Colonic mucosa (tissue), 4 donors: ENCODE measurements at regions not wholly inside any gene's neighbourhood (a gene's known extent, or its start where the extent isn't known, plus 50 kb on each side); places are given as distances from the start of the nearest gene placed in this dataset.

Experiments
- DNase-seq: peaks from one replicate; pipeline ENCODE4 v3.0.0-alpha.2; 2020
- H3K27ac ChIP-seq: fragments of 200-600 bp; one replicate; pipeline ENCODE4 v1.8.0; 2021
- H3K27me3 ChIP-seq: fragments of 200-600 bp; one replicate; pipeline ENCODE4 v1.8.0; 2021
- H3K36me3 ChIP-seq: fragments of 200-600 bp; one replicate; pipeline ENCODE4 v1.8.0; 2021
- H3K4me1 ChIP-seq: fragments of 200-600 bp; one replicate; pipeline ENCODE4 v1.8.0; 2021; ENCODE audit warnings: mild to moderate bottlenecking
- H3K4me3 ChIP-seq: fragments of 200-600 bp; one replicate; pipeline ENCODE4 v1.8.0; 2021
- H3K9ac ChIP-seq, 2 donors: one replicate each; pipeline ENCODE4 v1.7.0; 2013; ENCODE audit warnings: control low read depth in 2 of 2, low read depth in 2 of 2, low read length in 2 of 2
- H3K9me3 ChIP-seq: fragments of 200-600 bp; one replicate; pipeline ENCODE4 v1.8.0; 2021
- CTCF ChIP-seq: fragments of 200-600 bp; IDR thresholded peaks from one replicate; pipeline ENCODE4 v1.8.0; 2022; ENCODE audit warnings: antibody characterized with exemption, mild to moderate bottlenecking
- intact Hi-C: fragments of 100-400 bp; cut with DNase I; formaldehyde crosslinking; loops from one replicate; pipeline ENCODE4 v1.14.1; 2022
- donor health status: healthy.
- donor health status: DM: no; HTN: no; CAD: no.
- donor health status: DM: no; HTN: no; CAD: no.

GRCh38 chr14:42002141-42002540 is 395.5 kb downstream of the LRFN5 start:
- H3K36me3 ChIP-seq: no peaks in the 10 kb centered on the region
- intact Hi-C loops: no loop called here
- H3K9me3 ChIP-seq: no peaks in the 10 kb centered on the region
- H3K27ac ChIP-seq: no peak overlapping the region
- DNase-seq: no peak
- H3K27me3 ChIP-seq: no peaks in the 10 kb centered on the region
- no peak for TF ChIP-seq CTCF
- H3K4me1 ChIP-seq: no peaks in the 10 kb centered on the region
- no peak overlapping the region for H3K9ac ChIP-seq
- H3K4me3 ChIP-seq: no peak overlapping the region

GRCh38 chr14:42001431-42001830 is 394.8 kb downstream of the LRFN5 start:
- Histone ChIP-seq H3K4me1 (no peaks in the 10 kb centered on the region), H3K4me3 (no peak overlapping the region)

GRCh38 chr14:42000450-42000849 is 393.8 kb downstream of the LRFN5 start:
- H3K4me1 ChIP-seq: no peaks in the 10 kb centered on the region
- intact Hi-C loops: no loop called here
- no peak overlapping the region for H3K27ac ChIP-seq
- H3K27me3 ChIP-seq: no peaks in the 10 kb centered on the region
- DNase-seq: no peak
- no peak overlapping the region for H3K9ac ChIP-seq
- no peaks in the 10 kb centered on the region for H3K36me3 ChIP-seq
- no peak overlapping the region for H3K4me3 ChIP-seq
- no peaks in the 10 kb centered on the region for H3K9me3 ChIP-seq
- no peak for TF ChIP-seq CTCF

More at GRCh38 chr14:42001431-42001830, 394.8 kb downstream of the LRFN5 start:
- DNase-seq: no peak
- intact Hi-C loops: no loop called here
- H3K9me3 ChIP-seq: no peaks in the 10 kb centered on the region
- no peaks in the 10 kb centered on the region for H3K36me3 ChIP-seq
- no peak overlapping the region for H3K27ac ChIP-seq
- no peak overlapping the region for H3K9ac ChIP-seq
- H3K27me3 ChIP-seq: no peaks in the 10 kb centered on the region
- TF ChIP-seq CTCF: no peak

- H3K9ac ChIP-seq: no peak overlapping the region
- no peak for TF ChIP-seq CTCF
- intact Hi-C loops: no loop called here
- DNase-seq: no peak
- H3K9me3 ChIP-seq: no peaks in the 10 kb centered on the region
- H3K27me3 ChIP-seq: no peaks in the 10 kb centered on the region
- no peak overlapping the region for H3K27ac ChIP-seq
- no peak overlapping the region for H3K4me3 ChIP-seq
- no peaks in the 10 kb centered on the region for H3K36me3 ChIP-seq
- H3K4me1 ChIP-seq: no peaks in the 10 kb centered on the region
These were observed 387.0 kb downstream of the LRFN5 start for GRCh38 chr14:41993687-41994086.

- no peaks in the 10 kb centered on the region for H3K27me3 ChIP-seq
- no peak overlapping the region for H3K9ac ChIP-seq
- TF ChIP-seq CTCF: no peak
- H3K4me3 ChIP-seq: no peak overlapping the region
- intact Hi-C loops: no loop called here
- H3K27ac ChIP-seq: no peak overlapping the region
- H3K4me1 ChIP-seq: no peaks in the 10 kb centered on the region
- no peak for DNase-seq
- no peaks in the 10 kb centered on the region for H3K36me3 ChIP-seq
- H3K9me3 ChIP-seq: no peaks in the 10 kb centered on the region
These were observed 380.0 kb downstream of the LRFN5 start for GRCh38 chr14:41986700-41987099.
